ENCODE measurements at regions not wholly inside any gene's neighbourhood (a gene's known extent, or its start where the extent isn't known, plus 50 kb on each side); places are given as distances from the start of the nearest gene placed in this dataset.

GRCh38 chr12:74722709-74723108, 185.1 kb downstream of the ATXN7L3B start:
- no peaks in the 10 kb centered on the region for H3K9me3 ChIP-seq
- no peaks in the 10 kb centered on the region for H3K36me3 ChIP-seq
- no peaks in the 10 kb centered on the region for H3K4me1 ChIP-seq
- no peak for DNase-seq (ENCODE audit: low spot score in 2 of 2)
- TF ChIP-seq EP300 (IDR thresholded peaks at IDR 0.05), result no peak
- TF ChIP-seq POLR2A (IDR thresholded peaks at IDR 0.05), result no peak
- no peak for TF ChIP-seq CTCF (IDR thresholded peaks at IDR 0.05)
- no peak overlapping the region for H3K4me3 ChIP-seq
- H3K27ac ChIP-seq, result no peak overlapping the region
- 44 to 49% methylated on average over 3 of the region's 3 CpGs for WGBS, 2 donors
- H3K27me3 ChIP-seq, result no peaks in the 10 kb centered on the region

- Histone ChIP-seq H3K27ac (no peak overlapping the region), H3K36me3 (no peaks in the 10 kb centered on the region), H3K9me3 (no peaks in the 10 kb centered on the region), H3K27me3 (no peaks in the 10 kb centered on the region), H3K4me1 (no peaks in the 10 kb centered on the region), H3K4me3 (no peak overlapping the region)
- WGBS, 2 donors, result 73 to 77% methylated on average over 1 of the region's 1 CpG
- DNase-seq (ENCODE audit: low spot score in 2 of 2), result no peak
- TF ChIP-seq EP300 (IDR thresholded peaks at IDR 0.05) (no peak), POLR2A (IDR thresholded peaks at IDR 0.05) (no peak), CTCF (IDR thresholded peaks at IDR 0.05) (no peak)
Observed at GRCh38 chr12:74725154-74725553, 187.5 kb downstream of the ATXN7L3B start.

- no peaks in the 10 kb centered on the region for H3K9me3 ChIP-seq
- H3K4me3 ChIP-seq, result no peak overlapping the region
- DNase-seq (ENCODE audit: low spot score in 2 of 2), result no peak
- no peaks in the 10 kb centered on the region for H3K27me3 ChIP-seq
- H3K4me1 ChIP-seq, result no peaks in the 10 kb centered on the region
- no peak overlapping the region for H3K27ac ChIP-seq
- H3K36me3 ChIP-seq, result no peaks in the 10 kb centered on the region
- TF ChIP-seq EP300 (IDR thresholded peaks at IDR 0.05), result no peak
Observed at GRCh38 chr12:74728006-74728405, 190.4 kb downstream of the ATXN7L3B start.

GRCh38 chr12:74732164-74732784, 194.6 kb downstream of the ATXN7L3B start:
- DNase-seq (ENCODE audit: low spot score in 2 of 2), result no peak
- H3K27me3 ChIP-seq, result no peaks in the 10 kb centered on the region
- no peak for TF ChIP-seq CTCF (IDR thresholded peaks at IDR 0.05)
- no peak for TF ChIP-seq POLR2A (IDR thresholded peaks at IDR 0.05)
- no peak for TF ChIP-seq EP300 (IDR thresholded peaks at IDR 0.05)
- 65 to 72% methylated on average over 5 of the region's 5 CpGs for WGBS, 2 donors
- H3K9me3 ChIP-seq, result no peaks in the 10 kb centered on the region
- no peak overlapping the region for H3K4me3 ChIP-seq
- H3K4me1 ChIP-seq, result no peaks in the 10 kb centered on the region
- H3K36me3 ChIP-seq, result no peaks in the 10 kb centered on the region
- no peak overlapping the region for H3K27ac ChIP-seq

- H3K27ac ChIP-seq, result no peak overlapping the region
- no peak for TF ChIP-seq POLR2A (IDR thresholded peaks at IDR 0.05)
- TF ChIP-seq CTCF (IDR thresholded peaks at IDR 0.05), result no peak
- TF ChIP-seq EP300 (IDR thresholded peaks at IDR 0.05), result no peak
- no peaks in the 10 kb centered on the region for H3K4me1 ChIP-seq
- H3K27me3 ChIP-seq, result no peaks in the 10 kb centered on the region
- no peak for DNase-seq (ENCODE audit: low spot score in 2 of 2)
- no peak overlapping the region for H3K4me3 ChIP-seq
- no peaks in the 10 kb centered on the region for H3K9me3 ChIP-seq
- WGBS, 2 donors, result 51 to 69% methylated on average over 5 of the region's 5 CpGs
- no peaks in the 10 kb centered on the region for H3K36me3 ChIP-seq
Observed at GRCh38 chr12:74732826-74733225, 195.2 kb downstream of the ATXN7L3B start.

- H3K27me3 ChIP-seq, result no peaks in the 10 kb centered on the region
- DNase-seq (ENCODE audit: low spot score in 2 of 2), result no peak
- H3K36me3 ChIP-seq, result no peaks in the 10 kb centered on the region
- no peak overlapping the region for H3K4me3 ChIP-seq
- TF ChIP-seq POLR2A (IDR thresholded peaks at IDR 0.05), result no peak
- H3K4me1 ChIP-seq, result no peaks in the 10 kb centered on the region
- 89% methylated on average over 4 of the region's 4 CpGs for WGBS, 2 donors
- H3K9me3 ChIP-seq, result no peaks in the 10 kb centered on the region
- no peak overlapping the region for H3K27ac ChIP-seq
Observed at GRCh38 chr12:74741112-74741511, 203.5 kb downstream of the ATXN7L3B start.
